ENCODE measurements at regions not wholly inside any gene's neighbourhood (a gene's known extent, or its start where the extent isn't known, plus 50 kb on each side); places are given as distances from the start of the nearest gene placed in this dataset.

DNA sequence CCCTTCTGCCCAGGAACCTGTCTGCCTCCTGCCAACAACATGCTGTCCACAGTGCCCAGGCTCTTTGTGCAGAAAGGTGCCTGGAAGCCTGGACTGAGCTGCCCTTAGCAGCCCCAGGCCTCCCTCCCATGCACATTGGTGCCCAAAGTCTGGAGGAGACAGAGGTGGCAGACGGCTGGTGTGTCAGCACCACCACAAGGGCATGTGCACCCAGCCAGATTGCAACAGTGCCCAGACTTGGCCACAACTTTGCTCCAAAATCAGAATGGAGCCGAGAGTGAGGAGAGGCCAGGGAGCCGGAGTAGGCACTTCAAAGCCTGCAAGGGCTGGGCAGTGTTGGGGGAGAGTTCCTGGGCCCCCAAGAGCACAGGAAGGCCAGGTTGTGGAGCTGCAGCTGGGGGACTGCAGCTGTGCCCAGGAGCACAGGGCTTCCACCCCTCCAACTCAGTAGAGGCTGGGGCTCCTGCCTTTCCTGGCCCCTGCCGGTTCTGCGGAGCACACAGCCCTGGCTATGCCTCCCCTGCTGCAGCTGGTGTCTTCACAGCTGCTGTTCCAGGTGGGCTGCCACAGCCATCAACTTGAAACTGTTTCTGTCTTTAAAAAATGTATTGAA is 1255.8 kb downstream of the SLITRK5 start:
- Histone ChIP-seq H3K36me3 (ENCODE audit: low read depth, low read length) (no peaks in the 10 kb centered on the region), H3F3A (ENCODE audit: low read length, unreplicated experiment) (no peaks in the 10 kb centered on the region), H3K27ac (ENCODE audit: low read length) (no peak overlapping the region), H3K27me3 (ENCODE audit: low read length) (no peaks in the 10 kb centered on the region), H3K9me2 (replicated peaks; ENCODE audit: low read length) (no peaks in the 10 kb centered on the region), H3K9me3 (ENCODE audit: low read length) (no peaks in the 10 kb centered on the region), H3K9ac (ENCODE audit: low read length) (no peak overlapping the region), H3K4me2 (ENCODE audit: low read length) (no peak overlapping the region), H4K20me1 (ENCODE audit: low read length) (no peaks in the 10 kb centered on the region), H3K4me1 (ENCODE audit: insufficient read depth, low read length) (no peaks in the 10 kb centered on the region), H2AFZ (ENCODE audit: low read length) (no peak overlapping the region), H3K4me3 (ENCODE audit: low read length) (no peak overlapping the region), H3K79me2 (ENCODE audit: low read length) (no peaks in the 10 kb centered on the region)
- intact Hi-C loops (cut with micrococcal nuclease): no loop called here
- POLR2A ChIA-PET (ENCODE audit: unreplicated experiment): no interaction called here
- CTCF ChIA-PET: no interaction called here
- no TSS peak for BruUV-seq (replicated peaks)
- DNase-seq (no peak), ATAC-seq (no peak)
- TF ChIP-seq, protein P1, sequence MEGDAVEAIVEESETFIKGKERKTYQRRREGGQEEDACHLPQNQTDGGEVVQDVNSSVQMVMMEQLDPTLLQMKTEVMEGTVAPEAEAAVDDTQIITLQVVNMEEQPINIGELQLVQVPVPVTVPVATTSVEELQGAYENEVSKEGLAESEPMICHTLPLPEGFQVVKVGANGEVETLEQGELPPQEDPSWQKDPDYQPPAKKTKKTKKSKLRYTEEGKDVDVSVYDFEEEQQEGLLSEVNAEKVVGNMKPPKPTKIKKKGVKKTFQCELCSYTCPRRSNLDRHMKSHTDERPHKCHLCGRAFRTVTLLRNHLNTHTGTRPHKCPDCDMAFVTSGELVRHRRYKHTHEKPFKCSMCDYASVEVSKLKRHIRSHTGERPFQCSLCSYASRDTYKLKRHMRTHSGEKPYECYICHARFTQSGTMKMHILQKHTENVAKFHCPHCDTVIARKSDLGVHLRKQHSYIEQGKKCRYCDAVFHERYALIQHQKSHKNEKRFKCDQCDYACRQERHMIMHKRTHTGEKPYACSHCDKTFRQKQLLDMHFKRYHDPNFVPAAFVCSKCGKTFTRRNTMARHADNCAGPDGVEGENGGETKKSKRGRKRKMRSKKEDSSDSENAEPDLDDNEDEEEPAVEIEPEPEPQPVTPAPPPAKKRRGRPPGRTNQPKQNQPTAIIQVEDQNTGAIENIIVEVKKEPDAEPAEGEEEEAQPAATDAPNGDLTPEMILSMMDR (conservative IDR thresholded peaks at IDR 0.05; ENCODE audit: low read depth, low read length): no peak
- TF ChIP-seq EZH2phosphoT487 (IDR thresholded peaks at IDR 0.05; ENCODE audit: borderline replicate concordance, low read length): no peak
- no peak for TF ChIP-seq EZH2 (IDR thresholded peaks at IDR 0.05; ENCODE audit: low read length, unreplicated experiment)

DNA sequence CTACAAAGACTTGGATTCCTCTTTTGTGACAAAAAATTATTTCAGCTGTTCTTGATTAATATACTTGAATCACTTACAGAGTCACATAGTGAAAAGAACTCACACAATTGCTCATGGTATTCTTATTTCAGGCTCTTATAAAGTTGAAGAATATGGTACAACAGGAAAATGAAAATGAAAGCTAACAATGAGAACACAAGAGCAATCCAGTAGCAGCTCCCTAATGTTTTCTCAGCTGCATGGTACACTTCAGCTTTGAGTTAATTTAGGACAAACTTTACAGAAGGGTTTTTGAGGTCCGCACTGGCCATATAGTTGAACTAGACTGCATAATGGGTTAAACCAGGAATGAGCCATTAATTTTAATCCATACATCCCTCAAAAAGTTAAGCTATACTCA is 1261.8 kb downstream of the SLITRK5 start:
- Histone ChIP-seq H3K4me1 (ENCODE audit: insufficient read depth, low read length) (no peaks in the 10 kb centered on the region), H2AFZ (ENCODE audit: low read length) (no peak overlapping the region), H3K4me2 (ENCODE audit: low read length) (no peak overlapping the region), H3K27ac (ENCODE audit: low read length) (no peak overlapping the region), H3K36me3 (ENCODE audit: low read depth, low read length) (no peaks in the 10 kb centered on the region), H3K27me3 (ENCODE audit: low read length) (no peaks in the 10 kb centered on the region), H3K9ac (ENCODE audit: low read length) (no peak overlapping the region), H3K9me2 (replicated peaks; ENCODE audit: low read length) (no peaks in the 10 kb centered on the region), H3F3A (ENCODE audit: low read length, unreplicated experiment) (no peaks in the 10 kb centered on the region), H3K4me3 (ENCODE audit: low read length) (no peak overlapping the region), H4K20me1 (ENCODE audit: low read length) (no peaks in the 10 kb centered on the region), H3K79me2 (ENCODE audit: low read length) (no peaks in the 10 kb centered on the region), H3K9me3 (ENCODE audit: low read length) (no peaks in the 10 kb centered on the region)
- intact Hi-C loops (cut with micrococcal nuclease): no loop called here
- ATAC-seq (no peak), DNase-seq (no peak)
- BruUV-seq (replicated peaks): no TSS peak
- POLR2A ChIA-PET (ENCODE audit: unreplicated experiment): no interaction called here
- CTCF ChIA-PET: no interaction called here
- TF ChIP-seq EZH2phosphoT487 (IDR thresholded peaks at IDR 0.05; ENCODE audit: borderline replicate concordance, low read length) (no peak), EZH2 (IDR thresholded peaks at IDR 0.05; ENCODE audit: low read length, unreplicated experiment) (no peak)
- TF ChIP-seq, protein P1 (conservative IDR thresholded peaks at IDR 0.05; ENCODE audit: low read depth, low read length): no peak

DNA sequence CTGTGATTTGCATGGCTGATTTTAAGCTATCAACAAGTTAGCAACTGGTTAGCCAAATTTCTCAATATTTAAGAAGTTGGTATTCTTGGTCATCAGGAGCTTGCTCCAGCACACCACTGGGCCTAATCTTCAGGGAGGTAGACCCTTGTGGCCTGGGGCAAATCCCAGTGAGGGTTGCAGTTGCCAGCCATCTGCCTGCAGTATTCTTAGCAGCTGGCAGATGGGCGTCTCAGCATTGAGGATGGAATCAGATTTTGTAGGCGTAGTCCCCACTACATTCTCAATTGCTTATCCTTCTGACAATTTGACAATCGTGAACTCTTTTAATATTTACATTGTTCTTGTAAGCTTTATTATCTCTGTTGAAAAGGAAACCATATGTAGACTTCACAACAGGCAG is 1266.2 kb downstream of the SLITRK5 start:
- no peaks in the 10 kb centered on the region for H3K27me3 ChIP-seq (ENCODE audit: low read length)
- no peaks in the 10 kb centered on the region for H3K4me1 ChIP-seq (ENCODE audit: insufficient read depth, low read length)
- no peak overlapping the region for H3K4me3 ChIP-seq (ENCODE audit: low read length)
- H4K20me1 ChIP-seq (ENCODE audit: low read length): no peaks in the 10 kb centered on the region
- POLR2A ChIA-PET (ENCODE audit: unreplicated experiment): no interaction called here
- H2AFZ ChIP-seq (ENCODE audit: low read length): no peak overlapping the region
- ATAC-seq (no peak), DNase-seq (no peak)
- H3F3A ChIP-seq (ENCODE audit: low read length, unreplicated experiment): no peaks in the 10 kb centered on the region
- no peaks in the 10 kb centered on the region for H3K36me3 ChIP-seq (ENCODE audit: low read depth, low read length)
- H3K27ac ChIP-seq (ENCODE audit: low read length): no peak overlapping the region
- H3K79me2 ChIP-seq (ENCODE audit: low read length): no peaks in the 10 kb centered on the region
- CTCF ChIA-PET: no interaction called here
- H3K9me3 ChIP-seq (ENCODE audit: low read length): no peaks in the 10 kb centered on the region
- no TSS peak for BruUV-seq (replicated peaks)
- TF ChIP-seq EZH2 (IDR thresholded peaks at IDR 0.05; ENCODE audit: low read length, unreplicated experiment) (no peak), EZH2phosphoT487 (IDR thresholded peaks at IDR 0.05; ENCODE audit: borderline replicate concordance, low read length) (no peak)
- no peak overlapping the region for H3K4me2 ChIP-seq (ENCODE audit: low read length)
- H3K9me2 ChIP-seq (replicated peaks; ENCODE audit: low read length): no peaks in the 10 kb centered on the region
- no peak overlapping the region for H3K9ac ChIP-seq (ENCODE audit: low read length)
- intact Hi-C loops (cut with micrococcal nuclease): no loop called here
